IMR-90 (cell line): ENCODE measurements at regions not wholly inside any gene's neighbourhood (a gene's known extent, or its start where the extent isn't known, plus 50 kb on each side); places are given as distances from the start of the nearest gene placed in this dataset.

ENCODE experiments used
- FOS ChIP-seq: fragments of 150-350 bp; IDR thresholded peaks from 2 replicates; pipeline ENCODE4 v1.6.1; 2016; ENCODE audit warnings: low read depth, low read length
- NFE2L2 ChIP-seq: fragments of 150-350 bp; IDR thresholded peaks from 2 replicates; pipeline ENCODE4 v1.6.1; 2016; ENCODE audit warnings: low read depth, mild to moderate bottlenecking, low read length
- POLR2A ChIP-seq: IDR thresholded peaks from 2 replicates; pipeline ENCODE4 v1.6.1; 2012; ENCODE audit warnings: mild to moderate bottlenecking, low read depth, low read length
- RAD21 ChIP-seq: IDR thresholded peaks from 2 replicates; pipeline ENCODE4 v1.6.1; 2012; ENCODE audit warnings: low read length, improper control_type of control experiment

DNA sequence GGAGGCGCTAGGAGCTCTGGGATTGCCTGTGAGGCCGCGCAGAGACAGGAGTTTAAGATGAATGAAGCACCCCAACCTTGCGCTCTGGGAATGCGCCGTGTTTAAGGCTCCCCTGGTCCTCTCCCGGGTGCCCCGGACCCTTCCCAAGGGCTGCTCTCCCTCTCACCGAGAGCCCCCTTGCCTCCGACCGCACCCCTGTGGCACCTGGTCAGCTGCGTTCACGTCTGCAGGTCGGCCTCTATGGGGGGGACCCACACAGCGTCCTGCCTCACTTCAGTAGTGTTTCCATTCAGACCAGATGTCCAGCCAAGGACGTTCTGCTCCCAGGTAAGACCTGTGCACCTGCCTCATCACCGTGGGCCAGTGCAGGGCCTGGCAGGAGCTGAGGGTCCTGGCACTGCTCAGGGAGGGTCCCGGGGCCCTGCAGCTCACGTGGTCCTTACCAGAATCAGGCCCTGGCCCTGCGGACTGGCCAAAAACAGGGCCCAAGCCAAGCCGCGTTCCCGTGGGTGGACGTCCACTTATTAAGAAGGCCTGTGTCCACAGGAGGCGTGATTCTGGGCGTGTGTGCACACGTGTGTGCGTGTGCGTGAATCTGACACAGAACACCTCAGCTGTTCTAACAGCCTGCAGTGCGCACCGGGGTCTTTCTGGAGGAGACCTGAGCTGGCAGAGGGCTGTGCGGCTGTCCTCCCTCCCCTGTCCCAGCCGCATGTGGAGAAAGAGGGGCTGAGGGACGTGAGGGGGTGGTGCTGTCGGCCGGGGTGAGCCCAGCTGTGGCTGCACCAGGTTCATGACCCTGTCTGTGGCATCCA is 79.9 kb upstream of the BHLHE23 start:
- no peak for TF ChIP-seq FOS
- TF ChIP-seq NFE2L2: no peak
- TF ChIP-seq POLR2A: no peak
- TF ChIP-seq RAD21: no peak
